Mucosa of rectum (tissue), 2 donors: ENCODE measurements at regions not wholly inside any gene's neighbourhood (a gene's known extent, or its start where the extent isn't known, plus 50 kb on each side); places are given as distances from the start of the nearest gene placed in this dataset.

Experiments
- H3K27ac ChIP-seq, 2 donors: one replicate each; pipeline ENCODE4 v1.7.0; 2013; ENCODE audit warnings: inconsistent platforms in 2 of 2, low read depth in 2 of 2, low read length in 2 of 2
- H3K27me3 ChIP-seq, 2 donors: one replicate each; pipeline ENCODE4 v1.7.0; 2013; ENCODE audit warnings: low read length in 2 of 2; ENCODE audit not compliant: control insufficient read depth in 2 of 2, insufficient read depth in 2 of 2
- H3K36me3 ChIP-seq, 2 donors: one replicate each; pipeline ENCODE4 v1.7.0; 2013; ENCODE audit warnings: low read length in 2 of 2; ENCODE audit not compliant: control insufficient read depth in 2 of 2, insufficient read depth in 2 of 2
- H3K4me1 ChIP-seq, 2 donors: one replicate each; pipeline ENCODE4 v1.7.0; 2013; ENCODE audit warnings: low read length in 2 of 2, mild to moderate bottlenecking in 1 of 2; ENCODE audit not compliant: control insufficient read depth in 2 of 2, insufficient read depth in 2 of 2
- H3K4me3 ChIP-seq, 2 donors: one replicate each; pipeline ENCODE4 v1.7.0; 2013; ENCODE audit warnings: low read length in 2 of 2
- H3K9ac ChIP-seq, 2 donors: one replicate each; pipeline ENCODE4 v1.7.0; 2013; ENCODE audit warnings: low read length in 2 of 2, low read depth in 1 of 2, mild to moderate bottlenecking in 1 of 2
- H3K9me3 ChIP-seq, 2 donors: one replicate each; pipeline ENCODE4 v1.7.0; 2013; ENCODE audit warnings: low read length in 2 of 2; ENCODE audit not compliant: control insufficient read depth in 2 of 2
- donor health status: healthy.
- donor health status: Normal muscosa, but diverticular disease.

DNA sequence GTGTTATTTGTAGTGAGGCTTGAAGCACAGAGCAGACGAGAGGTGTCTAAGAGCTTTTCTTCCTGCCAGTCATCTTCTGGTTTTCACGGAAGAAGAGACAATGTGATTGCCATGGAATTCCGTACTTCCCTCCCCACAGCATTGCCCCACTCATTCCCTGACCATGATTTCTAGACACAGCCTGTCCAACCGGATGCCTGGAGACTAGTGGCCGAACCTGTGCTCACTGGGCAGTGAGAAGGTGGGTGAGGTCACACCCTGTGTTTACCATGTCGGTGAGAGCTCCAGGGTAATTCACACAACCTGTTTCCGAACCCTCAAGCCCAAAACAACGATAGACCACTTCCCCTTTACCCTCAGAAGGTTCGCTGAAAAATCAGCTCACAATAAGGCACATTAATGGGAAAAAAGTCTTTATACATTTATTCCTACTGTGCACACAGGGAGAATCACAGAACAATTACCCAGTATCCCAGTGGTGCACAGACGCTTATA is 271.9 kb upstream of the FMN2 start:
- no peak overlapping the region for H3K4me3 ChIP-seq
- H3K27ac ChIP-seq = no peak overlapping the region
- H3K36me3 ChIP-seq = no peaks in the 10 kb centered on the region
- no peak overlapping the region for H3K9ac ChIP-seq
- no peaks in the 10 kb centered on the region for H3K4me1 ChIP-seq
- H3K9me3 ChIP-seq = no peaks in the 10 kb centered on the region
- no peaks in the 10 kb centered on the region for H3K27me3 ChIP-seq

GRCh38 chr1:239823852-239824251 is 267.8 kb upstream of the FMN2 start:
- no peaks in the 10 kb centered on the region for H3K4me1 ChIP-seq
- no peak overlapping the region for H3K4me3 ChIP-seq
- H3K9ac ChIP-seq = no peak overlapping the region
- no peaks in the 10 kb centered on the region for H3K27me3 ChIP-seq
- no peaks in the 10 kb centered on the region for H3K9me3 ChIP-seq
- no peak overlapping the region for H3K27ac ChIP-seq
- H3K36me3 ChIP-seq = no peaks in the 10 kb centered on the region

DNA sequence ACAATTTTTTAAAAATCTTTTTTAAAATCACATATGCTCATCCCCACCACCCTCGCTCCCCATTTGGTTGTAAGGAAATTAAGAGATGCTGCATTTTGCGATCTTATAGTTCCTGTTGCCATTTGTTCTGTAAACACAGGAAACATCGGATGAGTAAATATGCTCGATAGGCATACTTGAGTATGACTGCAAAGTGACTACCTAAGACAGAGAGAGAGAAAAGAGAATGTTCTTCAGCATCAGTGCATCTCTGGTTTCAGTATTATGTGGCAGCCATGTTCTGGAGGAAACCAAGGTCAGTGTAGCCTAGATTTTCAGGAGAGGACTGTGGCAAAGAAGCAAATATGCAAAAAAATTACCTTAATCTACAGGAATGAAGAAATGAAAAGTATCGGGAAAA is 265.5 kb upstream of the FMN2 start:
- no peak overlapping the region for H3K27ac ChIP-seq
- H3K9ac ChIP-seq = no peak overlapping the region
- H3K27me3 ChIP-seq = no peaks in the 10 kb centered on the region
- no peak overlapping the region for H3K4me3 ChIP-seq
- no peaks in the 10 kb centered on the region for H3K36me3 ChIP-seq
- no peaks in the 10 kb centered on the region for H3K4me1 ChIP-seq
- H3K9me3 ChIP-seq = no peaks in the 10 kb centered on the region

DNA sequence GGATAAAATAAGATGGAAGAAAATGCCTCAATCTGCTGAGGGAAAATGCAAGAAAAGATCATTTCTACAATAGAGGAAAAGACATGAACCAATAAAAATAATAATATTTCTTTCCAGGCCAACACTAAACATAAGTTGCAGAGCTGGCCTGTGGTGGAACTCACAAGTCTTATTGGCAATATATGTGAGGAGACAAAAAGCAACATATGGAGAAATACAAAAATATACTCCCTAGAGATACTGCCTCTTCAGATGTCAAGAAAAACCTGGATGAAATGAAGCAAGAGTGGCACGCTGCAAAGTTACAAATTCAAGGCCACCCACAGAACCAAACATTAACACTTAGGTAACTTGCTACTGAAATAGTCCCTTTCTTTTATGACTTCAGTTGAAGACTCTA is 264.9 kb upstream of the FMN2 start:
- Histone ChIP-seq H3K36me3 (no peaks in the 10 kb centered on the region), H3K9ac (no peak overlapping the region), H3K4me1 (no peaks in the 10 kb centered on the region), H3K4me3 (no peak overlapping the region), H3K27ac (no peak overlapping the region), H3K27me3 (no peaks in the 10 kb centered on the region), H3K9me3 (no peaks in the 10 kb centered on the region)

- Histone ChIP-seq H3K27ac (no peak overlapping the region), H3K9ac (no peak overlapping the region), H3K4me1 (no peaks in the 10 kb centered on the region), H3K36me3 (no peaks in the 10 kb centered on the region), H3K9me3 (no peaks in the 10 kb centered on the region), H3K4me3 (no peak overlapping the region), H3K27me3 (no peaks in the 10 kb centered on the region)
Measured at GRCh38 chr1:239829535-239829934, 262.1 kb upstream of the FMN2 start.

DNA sequence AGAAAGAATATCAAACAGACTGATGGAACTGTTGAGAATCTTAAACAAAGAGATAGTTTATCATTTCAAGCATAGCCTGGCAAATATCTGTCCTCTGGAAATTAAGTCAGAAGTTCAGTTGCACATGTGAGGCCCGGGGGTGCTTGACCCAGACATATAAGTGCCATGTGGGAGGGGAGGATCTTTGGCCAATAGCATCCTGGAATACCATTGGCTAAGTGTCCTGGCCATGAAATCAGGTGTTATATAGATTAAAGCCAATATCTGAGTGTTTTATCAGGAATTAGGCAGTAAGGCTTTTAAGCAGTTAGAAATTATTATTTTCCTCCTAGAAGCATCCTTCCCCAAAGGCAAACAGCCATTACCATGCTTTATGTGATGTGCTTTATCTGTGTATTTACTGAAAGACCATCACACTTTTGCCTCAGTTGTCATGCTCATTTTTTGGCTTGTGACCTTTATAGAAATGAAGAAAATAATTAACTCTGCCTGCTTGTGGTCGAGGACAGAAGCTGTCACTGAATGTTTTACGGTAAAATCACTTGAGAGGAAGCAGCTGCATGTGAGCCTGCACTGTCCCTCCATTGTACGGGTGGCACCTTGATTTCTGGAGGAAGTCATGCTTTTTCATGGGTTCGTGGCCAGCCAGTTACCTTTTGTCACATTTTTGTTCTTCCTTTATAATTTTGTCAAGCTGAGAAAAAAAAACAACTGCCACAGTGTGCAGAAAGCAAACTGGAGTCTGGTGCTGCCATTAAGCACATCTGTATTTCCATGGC is 259.9 kb upstream of the FMN2 start:
- no peaks in the 10 kb centered on the region for H3K36me3 ChIP-seq
- H3K9me3 ChIP-seq = no peaks in the 10 kb centered on the region
- H3K4me3 ChIP-seq = no peak overlapping the region
- H3K9ac ChIP-seq = no peak overlapping the region
- no peaks in the 10 kb centered on the region for H3K27me3 ChIP-seq
- no peak overlapping the region for H3K27ac ChIP-seq
- H3K4me1 ChIP-seq = no peaks in the 10 kb centered on the region

DNA sequence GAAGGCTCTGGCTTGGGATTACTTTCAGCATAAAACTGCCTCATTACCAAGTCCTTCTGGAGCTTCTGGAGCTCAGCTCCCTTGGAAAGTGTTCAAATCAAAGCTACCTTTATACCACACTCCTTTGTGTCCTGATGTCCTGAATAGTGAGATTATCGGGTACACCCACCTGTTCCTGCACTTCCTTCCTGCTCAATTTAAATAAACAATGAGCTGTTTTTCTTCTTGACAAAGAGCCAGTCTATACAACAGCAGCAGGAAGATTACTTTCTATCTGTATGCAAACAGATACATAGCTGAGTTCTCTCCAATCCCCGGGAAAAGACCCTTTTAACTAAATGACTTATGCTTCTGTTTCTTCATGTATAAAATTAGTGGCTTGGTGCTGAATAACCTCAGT is 258.0 kb upstream of the FMN2 start:
- Histone ChIP-seq H3K9me3 (no peaks in the 10 kb centered on the region), H3K4me3 (no peak overlapping the region), H3K9ac (no peak overlapping the region), H3K27me3 (no peaks in the 10 kb centered on the region), H3K27ac (no peak overlapping the region), H3K4me1 (no peaks in the 10 kb centered on the region), H3K36me3 (no peaks in the 10 kb centered on the region)

DNA sequence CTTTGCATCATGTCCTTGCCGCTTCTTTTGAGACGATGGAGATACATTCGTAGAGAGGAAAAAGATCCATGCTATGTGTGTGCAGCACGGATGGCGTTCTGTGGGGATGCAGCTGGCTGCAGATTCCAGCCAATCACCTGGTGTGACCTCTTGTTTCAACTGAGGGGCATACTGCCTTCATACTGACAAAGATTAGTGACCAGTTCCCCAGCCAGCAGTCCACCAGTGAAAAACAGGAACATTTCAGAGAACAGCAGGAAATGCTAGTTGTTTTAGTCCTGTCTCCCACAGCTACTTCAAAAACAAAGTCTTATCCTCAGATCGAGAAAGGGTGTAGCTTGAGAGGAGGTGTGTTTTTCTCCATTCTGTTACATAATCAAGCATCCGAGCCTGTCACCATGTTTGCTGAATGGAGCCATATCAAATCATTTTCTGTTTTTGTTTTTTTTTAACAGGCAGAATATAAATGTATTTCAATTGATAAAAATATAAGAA is 255.7 kb upstream of the FMN2 start:
- no peak overlapping the region for H3K27ac ChIP-seq
- no peaks in the 10 kb centered on the region for H3K27me3 ChIP-seq
- no peaks in the 10 kb centered on the region for H3K4me1 ChIP-seq
- no peaks in the 10 kb centered on the region for H3K9me3 ChIP-seq
- H3K9ac ChIP-seq = no peak overlapping the region
- H3K36me3 ChIP-seq = no peaks in the 10 kb centered on the region
- H3K4me3 ChIP-seq = no peak overlapping the region

- Histone ChIP-seq H3K4me1 (no peaks in the 10 kb centered on the region), H3K27me3 (no peaks in the 10 kb centered on the region)
Measured at GRCh38 chr1:239840336-239840735, 251.3 kb upstream of the FMN2 start.

GRCh38 chr1:239840790-239841189 is 250.9 kb upstream of the FMN2 start:
- no peaks in the 10 kb centered on the region for H3K4me1 ChIP-seq
- no peaks in the 10 kb centered on the region for H3K36me3 ChIP-seq
- H3K27me3 ChIP-seq = no peaks in the 10 kb centered on the region
- H3K9me3 ChIP-seq = no peaks in the 10 kb centered on the region
- H3K4me3 ChIP-seq = no peak overlapping the region
- no peak overlapping the region for H3K9ac ChIP-seq
- H3K27ac ChIP-seq = no peak overlapping the region

More at GRCh38 chr1:239840336-239840735, 251.3 kb upstream of the FMN2 start:
- Histone ChIP-seq H3K36me3 (no peaks in the 10 kb centered on the region), H3K4me3 (no peak overlapping the region), H3K9ac (no peak overlapping the region), H3K9me3 (no peaks in the 10 kb centered on the region), H3K27ac (no peak overlapping the region)
